Neural crest cell (in vitro differentiated cells): ENCODE measurements at regions not wholly inside any gene's neighbourhood (a gene's known extent, or its start where the extent isn't known, plus 50 kb on each side); places are given as distances from the start of the nearest gene placed in this dataset.
"Not testable (repeated sequence)": the region's sequence is repeated elsewhere in the genome, so short reads cannot be mapped to it uniquely, and the experiment has no call there.

Experiments
- DNase-seq: peaks from one replicate; pipeline ENCODE4 v3.0.0; 2021; ENCODE audit warnings: low read depth, mixed read lengths, low spot score
- H3K27ac Mint-ChIP-seq: one replicate; pipeline ENCODE4 v1.8.0; 2021; ENCODE audit warnings: mild to moderate bottlenecking, mixed read lengths; ENCODE audit not compliant: unreplicated experiment
- H3K27me3 Mint-ChIP-seq: 2 replicates; pipeline ENCODE4 v1.8.0; 2021; ENCODE audit warnings: low read depth, mild to moderate bottlenecking, mixed read lengths
- H3K36me3 Mint-ChIP-seq: 2 replicates; pipeline ENCODE4 v1.8.0; 2021; ENCODE audit warnings: low read depth, mild to moderate bottlenecking, mixed read lengths
- H3K4me1 Mint-ChIP-seq: 2 replicates; pipeline ENCODE4 v1.8.0; 2021; ENCODE audit warnings: mixed read lengths
- H3K4me3 Mint-ChIP-seq: one replicate; pipeline ENCODE4 v1.8.0; 2021; ENCODE audit warnings: mild to moderate bottlenecking, mixed read lengths
- H3K9me3 Mint-ChIP-seq: 2 replicates; pipeline ENCODE4 v1.8.0; 2021; ENCODE audit warnings: mixed read lengths
- TF ChIP-seq, protein P1 (sequence below): fragments of 200-600 bp; sonication (generic); conservative IDR thresholded peaks from 2 replicates; pipeline ENCODE4 v1.5.0; 2021; ENCODE audit warnings: antibody characterized with exemption, mild to moderate bottlenecking

DNA sequence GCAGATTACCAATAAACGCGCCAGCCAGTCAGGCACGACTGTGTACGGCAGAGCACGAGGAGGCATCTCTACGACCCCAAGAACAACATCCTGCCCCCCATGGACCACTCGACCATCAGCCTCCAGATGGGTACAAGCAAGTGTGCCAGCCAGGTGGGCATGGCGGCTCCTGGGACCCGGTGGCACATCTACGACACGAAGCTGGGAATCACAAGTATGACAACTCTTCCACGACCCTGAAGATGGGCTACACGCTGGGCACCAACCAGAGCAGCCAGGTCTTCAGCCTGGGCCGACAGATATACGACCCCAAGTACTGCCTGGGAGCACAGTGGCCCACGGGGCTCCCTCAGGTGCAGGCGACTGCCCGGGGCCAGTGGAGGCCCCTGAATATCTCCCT is 217.6 kb downstream of the POTED start:
- Mint-ChIP-seq H3K4me1 (no peaks in the 10 kb centered on the region), H3K4me3 (no peak overlapping the region), H3K27ac (no peak overlapping the region), H3K36me3 (peaks cover 4% of the 10 kb centered on the region), H3K27me3 (no peaks in the 10 kb centered on the region), H3K9me3 (peaks cover 10% of the 10 kb centered on the region)
- TF ChIP-seq, protein P1, sequence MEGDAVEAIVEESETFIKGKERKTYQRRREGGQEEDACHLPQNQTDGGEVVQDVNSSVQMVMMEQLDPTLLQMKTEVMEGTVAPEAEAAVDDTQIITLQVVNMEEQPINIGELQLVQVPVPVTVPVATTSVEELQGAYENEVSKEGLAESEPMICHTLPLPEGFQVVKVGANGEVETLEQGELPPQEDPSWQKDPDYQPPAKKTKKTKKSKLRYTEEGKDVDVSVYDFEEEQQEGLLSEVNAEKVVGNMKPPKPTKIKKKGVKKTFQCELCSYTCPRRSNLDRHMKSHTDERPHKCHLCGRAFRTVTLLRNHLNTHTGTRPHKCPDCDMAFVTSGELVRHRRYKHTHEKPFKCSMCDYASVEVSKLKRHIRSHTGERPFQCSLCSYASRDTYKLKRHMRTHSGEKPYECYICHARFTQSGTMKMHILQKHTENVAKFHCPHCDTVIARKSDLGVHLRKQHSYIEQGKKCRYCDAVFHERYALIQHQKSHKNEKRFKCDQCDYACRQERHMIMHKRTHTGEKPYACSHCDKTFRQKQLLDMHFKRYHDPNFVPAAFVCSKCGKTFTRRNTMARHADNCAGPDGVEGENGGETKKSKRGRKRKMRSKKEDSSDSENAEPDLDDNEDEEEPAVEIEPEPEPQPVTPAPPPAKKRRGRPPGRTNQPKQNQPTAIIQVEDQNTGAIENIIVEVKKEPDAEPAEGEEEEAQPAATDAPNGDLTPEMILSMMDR = no peak
- DNase-seq = no peak

DNA sequence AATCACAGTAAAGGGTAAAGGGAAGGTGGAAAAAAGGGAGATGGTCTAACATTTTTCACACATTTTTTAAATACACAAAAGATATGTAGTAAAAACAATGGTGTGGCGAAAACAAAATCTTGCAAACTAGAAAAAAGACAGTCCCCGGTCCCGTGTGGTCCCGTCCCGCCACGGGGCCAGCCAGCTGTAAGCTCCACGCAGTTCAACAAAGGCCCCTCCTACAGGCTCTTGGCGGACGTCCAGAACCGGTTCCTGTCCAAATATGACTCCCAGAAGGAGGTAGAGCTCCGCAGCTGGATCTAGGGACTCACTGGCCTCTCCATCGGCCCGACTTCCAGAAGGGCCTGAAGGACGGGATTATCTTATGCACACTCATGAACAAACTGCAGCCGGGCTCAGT is 216.9 kb downstream of the POTED start:
- not testable (repeated sequence) for H3K27me3 Mint-ChIP-seq, H3K4me1 Mint-ChIP-seq, H3K27ac Mint-ChIP-seq, H3K4me3 Mint-ChIP-seq, DNase-seq, H3K36me3 Mint-ChIP-seq, H3K9me3 Mint-ChIP-seq

DNA sequence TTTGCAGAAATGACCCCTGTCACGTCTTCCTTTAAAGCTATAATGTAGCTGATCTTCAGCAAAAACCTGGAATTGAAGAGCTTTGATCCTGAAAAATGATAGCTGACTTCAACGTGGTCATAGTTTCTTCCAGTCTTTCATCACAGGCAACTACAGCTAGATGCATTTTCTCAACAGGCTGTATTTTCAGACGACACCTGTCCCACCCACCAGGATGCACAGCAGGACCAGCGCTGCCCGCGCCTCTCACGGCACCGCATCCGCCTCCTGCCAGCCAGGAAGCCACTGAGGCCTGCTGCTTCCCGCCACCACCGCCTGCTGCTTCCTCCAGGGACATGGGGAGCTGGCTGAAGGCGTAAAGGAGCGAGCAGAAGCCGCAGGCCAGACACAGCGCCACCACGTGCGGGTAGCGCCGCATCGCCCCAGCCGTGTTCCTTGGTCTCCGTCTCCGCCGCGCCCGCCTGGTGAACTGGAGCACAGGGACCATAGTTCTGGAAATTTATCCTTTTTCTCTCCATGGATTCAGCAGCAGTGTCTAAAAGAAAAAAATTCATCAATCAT is 215.7 kb downstream of the POTED start:
- not testable (repeated sequence) for H3K27ac Mint-ChIP-seq, H3K4me3 Mint-ChIP-seq, DNase-seq, H3K4me1 Mint-ChIP-seq, H3K27me3 Mint-ChIP-seq, H3K36me3 Mint-ChIP-seq
- H3K9me3 Mint-ChIP-seq = peaks cover 14% of the 10 kb centered on the region

DNA sequence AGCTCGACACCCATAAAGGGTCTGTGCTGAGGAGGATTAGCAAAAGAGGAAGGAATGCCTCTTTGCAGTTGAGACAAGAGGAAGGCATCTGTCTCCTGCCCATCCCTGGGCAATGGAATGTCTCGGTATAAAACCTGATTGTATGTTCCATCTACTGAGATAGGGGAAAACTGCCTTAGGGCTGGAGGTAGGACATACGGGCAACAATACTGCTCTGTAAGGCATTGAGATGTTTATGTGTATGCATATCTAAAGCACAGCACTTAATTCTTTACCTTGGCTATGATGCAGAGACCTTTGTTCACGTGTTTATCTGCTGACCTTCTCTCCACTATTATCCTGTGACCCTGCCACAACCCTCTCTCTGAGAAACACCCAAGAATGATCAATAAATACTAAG is 210.7 kb downstream of the POTED start:
- H3K27ac Mint-ChIP-seq, DNase-seq, H3K4me1 Mint-ChIP-seq, H3K4me3 Mint-ChIP-seq, H3K36me3 Mint-ChIP-seq, H3K27me3 Mint-ChIP-seq, H3K9me3 Mint-ChIP-seq: not testable (repeated sequence)

DNA sequence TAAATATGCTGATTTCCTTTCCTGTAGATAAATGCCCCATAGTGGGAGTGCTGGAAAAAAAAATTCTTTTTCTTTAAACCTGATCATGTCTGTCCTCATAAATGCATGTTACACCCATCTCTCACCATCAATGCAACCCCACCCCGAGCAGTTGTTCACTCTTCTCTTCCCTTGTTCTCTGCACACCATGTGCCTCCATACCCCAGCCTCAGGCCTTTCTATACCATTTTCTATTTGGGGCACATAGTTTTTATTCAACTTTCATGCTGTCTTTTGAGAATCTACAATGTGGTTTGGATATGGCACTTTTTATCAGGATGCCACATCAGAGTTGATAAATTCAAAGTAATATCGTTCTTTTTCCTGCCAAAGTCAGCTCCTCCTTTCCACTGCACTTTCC is 202.6 kb downstream of the POTED start:
- H3K4me3 Mint-ChIP-seq, DNase-seq, H3K4me1 Mint-ChIP-seq, H3K27ac Mint-ChIP-seq, H3K27me3 Mint-ChIP-seq, H3K36me3 Mint-ChIP-seq: not testable (repeated sequence)
- H3K9me3 Mint-ChIP-seq = peaks cover 13% of the 10 kb centered on the region

DNA sequence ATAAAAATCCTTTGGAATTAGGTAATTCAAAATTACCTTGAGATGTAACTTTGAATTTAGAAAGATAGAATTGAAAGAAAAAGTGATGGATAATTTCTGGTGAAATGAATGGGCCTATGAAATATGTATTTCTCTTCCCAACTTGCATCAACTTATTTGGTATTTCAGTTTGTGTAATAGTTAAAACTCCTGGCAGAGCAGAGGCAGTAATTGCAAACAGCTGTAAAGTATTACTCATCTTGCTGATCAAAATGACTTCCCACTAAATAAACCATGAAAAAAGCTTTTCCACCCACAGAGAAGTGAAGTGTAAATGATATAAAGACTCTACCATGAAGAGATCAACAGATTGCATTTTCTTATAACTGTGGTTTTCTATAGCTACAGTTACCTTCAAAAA is 201.0 kb downstream of the POTED start:
- not testable (repeated sequence) for DNase-seq, H3K27me3 Mint-ChIP-seq, H3K27ac Mint-ChIP-seq, H3K4me1 Mint-ChIP-seq, H3K36me3 Mint-ChIP-seq, H3K4me3 Mint-ChIP-seq
- H3K9me3 Mint-ChIP-seq = peaks cover 15% of the 10 kb centered on the region

DNA sequence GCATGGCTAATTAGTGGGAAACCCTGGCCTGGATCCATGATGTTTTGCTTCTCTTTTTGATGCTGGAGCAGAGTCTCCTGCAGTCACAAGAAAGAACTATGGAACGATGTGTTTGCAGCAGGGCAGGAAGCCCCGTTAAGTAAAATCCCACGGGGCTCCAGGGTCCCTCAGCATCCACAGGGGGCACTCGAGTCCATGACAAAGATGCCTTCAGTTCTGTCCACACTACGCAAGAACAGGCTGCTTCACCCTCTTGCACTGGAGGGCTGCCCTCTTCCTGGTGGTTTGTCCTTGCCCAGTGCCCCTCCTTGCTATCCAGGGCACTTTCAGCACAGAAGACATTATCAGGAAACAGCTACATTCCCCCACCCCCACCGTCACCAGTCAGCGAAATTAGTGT is 196.9 kb downstream of the POTED start:
- not testable (repeated sequence) for H3K36me3 Mint-ChIP-seq, DNase-seq, H3K4me3 Mint-ChIP-seq, H3K27me3 Mint-ChIP-seq, H3K27ac Mint-ChIP-seq, H3K9me3 Mint-ChIP-seq, H3K4me1 Mint-ChIP-seq

DNA sequence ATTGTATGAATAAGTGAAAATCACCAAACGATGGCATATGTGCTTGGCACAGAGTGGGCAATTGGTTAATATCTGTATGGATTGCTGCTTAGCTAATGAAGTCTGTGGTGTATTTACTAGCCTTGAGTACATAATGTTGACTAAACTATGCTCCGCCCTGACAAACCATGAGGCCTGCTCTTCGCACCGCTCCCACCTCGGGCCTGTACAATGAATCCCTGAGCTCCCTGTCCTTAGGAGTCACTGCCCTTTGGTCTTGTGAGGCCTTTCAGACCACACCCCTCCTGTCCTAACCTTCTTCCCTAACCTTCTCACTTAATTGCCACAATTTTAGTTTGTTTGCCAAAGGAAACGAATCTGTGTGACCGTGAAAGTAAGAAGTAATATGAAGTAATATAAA is 193.2 kb downstream of the POTED start:
- not testable (repeated sequence) for DNase-seq, H3K36me3 Mint-ChIP-seq, H3K27ac Mint-ChIP-seq, H3K4me3 Mint-ChIP-seq, H3K27me3 Mint-ChIP-seq, H3K4me1 Mint-ChIP-seq
- peaks cover 10% of the 10 kb centered on the region for H3K9me3 Mint-ChIP-seq
